Type B pancreatic cell (in vitro differentiated cells): ENCODE measurements at regions not wholly inside any gene's neighbourhood (a gene's known extent, or its start where the extent isn't known, plus 50 kb on each side); places are given as distances from the start of the nearest gene placed in this dataset.

Experiments
- DNase-seq: peaks from one replicate; pipeline ENCODE4 v3.0.0; 2021; ENCODE audit warnings: mixed read lengths; ENCODE audit not compliant: unreplicated experiment; ENCODE audit errors: extremely low spot score
- H3K27ac Mint-ChIP-seq: 2 replicates; pipeline ENCODE4 v1.8.0; 2021; ENCODE audit warnings: mild to moderate bottlenecking, mixed read lengths
- H3K27me3 Mint-ChIP-seq: 2 replicates; pipeline ENCODE4 v1.8.0; 2021; ENCODE audit warnings: mixed read lengths
- H3K36me3 Mint-ChIP-seq: 2 replicates; pipeline ENCODE4 v1.8.0; 2021; ENCODE audit warnings: mixed read lengths
- H3K4me1 Mint-ChIP-seq: one replicate; pipeline ENCODE4 v1.8.0; 2021; ENCODE audit warnings: mixed read lengths; ENCODE audit not compliant: unreplicated experiment
- H3K4me3 Mint-ChIP-seq: 2 replicates; pipeline ENCODE4 v1.8.0; 2021; ENCODE audit warnings: mild to moderate bottlenecking, mixed read lengths
- H3K9me3 Mint-ChIP-seq: 2 replicates; pipeline ENCODE4 v1.8.0; 2021; ENCODE audit warnings: mixed read lengths
- CTCF ChIP-seq: fragments of 200-600 bp; sonication (generic); conservative IDR thresholded peaks from 2 replicates; pipeline ENCODE4 v1.5.0; 2021; ENCODE audit warnings: antibody characterized with exemption, mild to moderate bottlenecking

DNA sequence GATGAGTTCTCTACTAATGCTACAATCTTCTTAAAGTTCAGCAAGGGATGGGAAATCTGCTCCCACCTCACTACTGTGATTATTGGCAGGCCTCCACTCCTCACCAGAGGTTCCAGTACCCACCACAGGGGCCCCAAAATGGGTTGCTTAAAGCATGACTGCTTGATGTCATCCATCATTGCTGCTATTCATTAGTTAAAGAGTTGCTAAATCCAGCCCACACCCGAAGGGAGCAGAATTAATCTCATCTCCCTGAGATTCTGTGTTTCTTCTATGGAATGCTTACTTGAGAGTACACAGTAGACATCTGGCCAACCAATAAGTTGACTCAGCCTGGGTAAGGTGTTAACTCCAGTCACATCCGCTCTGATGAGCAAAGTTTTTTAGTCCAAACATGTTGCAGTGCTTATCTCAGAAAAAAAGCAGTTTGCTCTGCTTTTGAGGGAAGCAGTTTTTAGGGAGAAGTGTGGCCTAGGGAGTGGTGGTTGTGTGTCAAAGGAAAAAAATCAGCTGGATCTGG lies 690.2 kb upstream of the POU3F3 start:
- H3K36me3 Mint-ChIP-seq: no peaks in the 10 kb centered on the region
- TF ChIP-seq CTCF: no peak
- H3K27me3 Mint-ChIP-seq: no peaks in the 10 kb centered on the region
- H3K4me1 Mint-ChIP-seq: no peaks in the 10 kb centered on the region
- DNase-seq: no peak
- H3K4me3 Mint-ChIP-seq: no peak overlapping the region
- H3K9me3 Mint-ChIP-seq: no peaks in the 10 kb centered on the region
- H3K27ac Mint-ChIP-seq: no peak overlapping the region

DNA sequence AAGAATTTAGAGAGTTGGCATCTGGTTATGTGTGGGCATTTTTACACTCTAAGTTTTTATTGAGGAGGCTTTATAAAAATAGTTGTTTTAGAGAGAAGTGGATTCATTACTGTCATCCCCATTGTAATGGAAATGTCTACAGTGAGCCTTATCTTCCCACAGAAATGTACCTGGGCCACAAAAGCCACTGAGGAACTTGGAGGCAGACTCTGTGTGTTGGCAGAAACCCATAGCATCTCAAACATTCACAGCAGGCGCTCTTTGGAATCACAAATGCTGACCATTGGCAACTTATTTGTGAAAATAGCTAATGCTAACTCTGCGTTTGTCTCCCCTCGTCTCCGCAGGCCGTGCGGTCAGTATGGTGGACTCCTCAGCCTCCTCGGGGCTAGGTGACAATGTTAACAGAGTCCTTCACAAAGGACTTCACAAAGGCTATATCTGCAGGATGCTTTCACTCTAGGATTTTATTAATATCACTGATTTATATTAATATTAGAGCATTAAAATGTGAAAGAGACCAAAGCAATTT lies 689.1 kb upstream of the POU3F3 start:
- DNase-seq: no peak
- no peak for TF ChIP-seq CTCF
- Mint-ChIP-seq H3K4me3 (no peak overlapping the region), H3K9me3 (no peaks in the 10 kb centered on the region), H3K36me3 (no peaks in the 10 kb centered on the region), H3K27me3 (no peaks in the 10 kb centered on the region), H3K27ac (no peak overlapping the region), H3K4me1 (no peaks in the 10 kb centered on the region)

- Mint-ChIP-seq H3K36me3 (no peaks in the 10 kb centered on the region), H3K4me1 (no peaks in the 10 kb centered on the region)
Measured at GRCh38 chr2:104177179-104177578, 676.7 kb upstream of the POU3F3 start.

GRCh38 chr2:104179644-104180043 lies 674.3 kb upstream of the POU3F3 start:
- Mint-ChIP-seq H3K4me3 (no peak overlapping the region), H3K36me3 (no peaks in the 10 kb centered on the region), H3K27me3 (no peaks in the 10 kb centered on the region), H3K27ac (no peak overlapping the region), H3K9me3 (no peaks in the 10 kb centered on the region), H3K4me1 (no peaks in the 10 kb centered on the region)
- no peak for TF ChIP-seq CTCF
- no peak for DNase-seq

More at GRCh38 chr2:104177179-104177578, 676.7 kb upstream of the POU3F3 start:
- Mint-ChIP-seq H3K27ac (no peak overlapping the region), H3K9me3 (no peaks in the 10 kb centered on the region), H3K27me3 (no peaks in the 10 kb centered on the region), H3K4me3 (no peak overlapping the region)
- DNase-seq: no peak
- no peak for TF ChIP-seq CTCF

- no peaks in the 10 kb centered on the region for H3K9me3 Mint-ChIP-seq
- H3K4me1 Mint-ChIP-seq: no peaks in the 10 kb centered on the region
- H3K4me3 Mint-ChIP-seq: no peak overlapping the region
- DNase-seq: no peak
- no peak overlapping the region for H3K27ac Mint-ChIP-seq
- H3K27me3 Mint-ChIP-seq: peaks cover 5% of the 10 kb centered on the region
- H3K36me3 Mint-ChIP-seq: no peaks in the 10 kb centered on the region
- no peak for TF ChIP-seq CTCF
Measured at GRCh38 chr2:104200533-104201168, 653.3 kb upstream of the POU3F3 start.
